ENCODE measurements at regions not wholly inside any gene's neighbourhood (a gene's known extent, or its start where the extent isn't known, plus 50 kb on each side); places are given as distances from the start of the nearest gene placed in this dataset.

DNA sequence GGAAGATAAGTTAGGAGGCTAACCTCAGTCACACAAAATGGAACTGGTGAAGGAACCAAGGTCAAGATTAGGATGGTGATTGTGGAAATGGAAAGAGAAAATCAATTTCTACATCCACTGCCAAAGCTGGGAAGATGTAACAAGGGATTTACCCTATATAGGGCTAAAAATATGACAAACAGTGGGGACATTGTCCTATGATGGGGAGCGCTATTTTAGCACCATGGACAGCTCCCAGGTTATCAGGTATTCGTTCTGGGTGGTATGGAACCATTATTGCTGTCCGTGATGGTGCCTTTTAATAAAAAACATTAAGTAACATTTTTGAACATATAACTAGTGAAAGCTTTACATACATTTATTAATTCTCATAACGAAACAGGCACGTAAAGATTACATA lies 124.0 kb downstream of the NDUFA12 start:
- peaks cover 4% of the 10 kb centered on the region for H3K4me1 Mint-ChIP-seq
- Histone ChIP-seq H3K9me3 (ENCODE audit: low read depth) (no peaks in the 10 kb centered on the region), H3K4me3 (no peak overlapping the region), H3K27ac (no peak overlapping the region), H2AFZ (replicated peaks) (no peak overlapping the region), H3F3A (ENCODE audit: low read depth) (peaks cover 6% of the 10 kb centered on the region), H3K36me3 (no peaks in the 10 kb centered on the region), H3K9ac (no peak overlapping the region), H3K4me1 (no peaks in the 10 kb centered on the region), H4K20me1 (ENCODE audit: low read depth) (peaks cover 1% of the 10 kb centered on the region), H3K79me2 (ENCODE audit: low read depth) (no peaks in the 10 kb centered on the region), H3K27me3 (peaks cover 34% of the 10 kb centered on the region), H3K4me2 (no peak overlapping the region)
- TF ChIP-seq EZH2phosphoT487 (IDR thresholded peaks at IDR 0.05): no peak
- TF ChIP-seq, protein P1, sequence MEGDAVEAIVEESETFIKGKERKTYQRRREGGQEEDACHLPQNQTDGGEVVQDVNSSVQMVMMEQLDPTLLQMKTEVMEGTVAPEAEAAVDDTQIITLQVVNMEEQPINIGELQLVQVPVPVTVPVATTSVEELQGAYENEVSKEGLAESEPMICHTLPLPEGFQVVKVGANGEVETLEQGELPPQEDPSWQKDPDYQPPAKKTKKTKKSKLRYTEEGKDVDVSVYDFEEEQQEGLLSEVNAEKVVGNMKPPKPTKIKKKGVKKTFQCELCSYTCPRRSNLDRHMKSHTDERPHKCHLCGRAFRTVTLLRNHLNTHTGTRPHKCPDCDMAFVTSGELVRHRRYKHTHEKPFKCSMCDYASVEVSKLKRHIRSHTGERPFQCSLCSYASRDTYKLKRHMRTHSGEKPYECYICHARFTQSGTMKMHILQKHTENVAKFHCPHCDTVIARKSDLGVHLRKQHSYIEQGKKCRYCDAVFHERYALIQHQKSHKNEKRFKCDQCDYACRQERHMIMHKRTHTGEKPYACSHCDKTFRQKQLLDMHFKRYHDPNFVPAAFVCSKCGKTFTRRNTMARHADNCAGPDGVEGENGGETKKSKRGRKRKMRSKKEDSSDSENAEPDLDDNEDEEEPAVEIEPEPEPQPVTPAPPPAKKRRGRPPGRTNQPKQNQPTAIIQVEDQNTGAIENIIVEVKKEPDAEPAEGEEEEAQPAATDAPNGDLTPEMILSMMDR (IDR thresholded peaks at IDR 0.05): no peak
- TF ChIP-seq EZH2 (IDR thresholded peaks at IDR 0.05): no peak
- no peak overlapping the region for H3K4me3 Mint-ChIP-seq
- no peak overlapping the region for H3K27ac Mint-ChIP-seq
- H3K9me3 Mint-ChIP-seq: no peaks in the 10 kb centered on the region
- H3K27me3 Mint-ChIP-seq (ENCODE audit: insufficient read depth, low read depth): peaks cover 13% of the 10 kb centered on the region
- peak; percentile 62 for DNase-seq (ENCODE audit: low spot score)
- no peaks in the 10 kb centered on the region for H3K36me3 Mint-ChIP-seq

DNA sequence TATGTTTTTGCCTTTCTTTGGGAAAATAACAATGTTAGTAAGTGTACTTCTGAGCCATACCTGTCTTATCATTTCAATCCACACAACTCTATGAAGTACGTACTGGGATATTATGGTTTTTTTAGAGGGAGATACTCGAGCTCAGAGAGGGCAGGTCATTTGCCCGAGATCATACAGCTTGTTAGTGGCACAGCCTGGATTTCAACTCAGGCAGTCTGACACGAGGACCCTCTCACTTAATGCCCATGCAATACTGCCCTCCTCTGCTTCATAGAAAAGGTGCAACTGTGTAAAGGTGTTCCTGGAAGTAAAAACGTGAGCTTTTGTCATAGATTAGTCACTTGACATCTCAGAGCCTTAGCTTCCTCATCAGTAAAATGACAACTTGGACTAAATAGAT lies 128.0 kb downstream of the NDUFA12 start:
- no peak overlapping the region for H3K4me2 ChIP-seq
- no peaks in the 10 kb centered on the region for H3K36me3 ChIP-seq
- no peaks in the 10 kb centered on the region for H3K9me3 ChIP-seq (ENCODE audit: low read depth)
- TF ChIP-seq, protein P1 (IDR thresholded peaks at IDR 0.05): peak; percentile 50
- TF ChIP-seq EZH2 (IDR thresholded peaks at IDR 0.05): no peak
- peak overlapping the region; percentile 27 for H3K4me3 Mint-ChIP-seq
- peaks cover 5% of the 10 kb centered on the region for H4K20me1 ChIP-seq (ENCODE audit: low read depth)
- DNase-seq (ENCODE audit: low spot score): peak; percentile 55
- no peak overlapping the region for H3K27ac ChIP-seq
- no peaks in the 10 kb centered on the region for H3K36me3 Mint-ChIP-seq
- peaks cover 14% of the 10 kb centered on the region for H3K4me1 Mint-ChIP-seq
- peaks cover 14% of the 10 kb centered on the region for H3F3A ChIP-seq (ENCODE audit: low read depth)
- no peaks in the 10 kb centered on the region for H3K4me1 ChIP-seq
- H3K27me3 Mint-ChIP-seq (ENCODE audit: insufficient read depth, low read depth): peaks cover 40% of the 10 kb centered on the region
- no peak overlapping the region for H3K27ac Mint-ChIP-seq
- no peak overlapping the region for H3K9ac ChIP-seq
- no peak overlapping the region for H2AFZ ChIP-seq (replicated peaks)
- H3K27me3 ChIP-seq: peaks cover 74% of the 10 kb centered on the region
- no peak overlapping the region for H3K4me3 ChIP-seq
- no peaks in the 10 kb centered on the region for H3K79me2 ChIP-seq (ENCODE audit: low read depth)
- peaks cover 3% of the 10 kb centered on the region for H3K9me3 Mint-ChIP-seq

DNA sequence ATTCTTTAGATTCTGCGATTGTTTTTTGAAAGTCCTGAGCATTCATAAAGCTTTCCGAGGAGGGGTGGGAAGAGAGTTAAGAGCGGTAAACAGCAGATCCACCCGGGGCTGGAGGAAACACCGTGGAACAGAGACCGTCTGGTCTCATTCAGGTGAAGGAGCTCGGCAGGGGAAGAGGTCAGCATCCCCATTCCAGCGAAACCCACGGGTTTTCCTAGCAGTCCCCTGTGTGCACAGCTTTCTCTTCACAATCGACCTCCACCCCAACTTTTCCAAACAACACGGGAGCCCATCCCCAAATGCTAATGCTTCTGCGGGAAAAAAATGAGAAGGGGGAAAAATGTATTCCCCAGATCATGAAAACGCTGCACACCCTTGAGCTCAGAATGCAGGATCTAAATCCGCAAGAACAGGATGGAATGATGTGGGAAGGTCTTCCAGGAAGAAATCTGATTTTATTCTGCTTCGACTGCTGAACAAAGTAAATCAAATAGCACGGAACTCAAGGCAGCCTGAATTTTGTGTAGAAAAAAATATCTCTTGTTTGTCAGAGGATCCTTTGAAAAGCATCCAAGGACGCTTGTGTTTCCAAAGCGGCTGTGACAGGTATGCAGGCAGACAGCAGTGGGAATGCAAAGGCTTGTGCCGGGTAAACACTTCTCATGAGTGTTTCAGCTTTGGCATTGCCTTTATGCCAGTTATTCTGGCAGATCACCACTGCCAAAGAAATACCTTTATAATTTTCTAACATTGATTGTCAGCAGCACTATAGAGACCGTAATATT lies 128.8 kb downstream of the NDUFA12 start:
- Mint-ChIP-seq H3K9me3 (peaks cover 3% of the 10 kb centered on the region), H3K36me3 (no peaks in the 10 kb centered on the region), H3K27ac (no peak overlapping the region), H3K4me3 (peak overlapping the region; percentile 87), H3K27me3 (ENCODE audit: insufficient read depth, low read depth) (peaks cover 40% of the 10 kb centered on the region), H3K4me1 (peaks cover 14% of the 10 kb centered on the region)
- Histone ChIP-seq H3K79me2 (ENCODE audit: low read depth) (no peaks in the 10 kb centered on the region), H2AFZ (replicated peaks) (no peak overlapping the region), H3K9me3 (ENCODE audit: low read depth) (no peaks in the 10 kb centered on the region), H4K20me1 (ENCODE audit: low read depth) (peaks cover 5% of the 10 kb centered on the region), H3K27me3 (peaks cover 79% of the 10 kb centered on the region), H3K4me2 (no peak overlapping the region), H3K9ac (no peak overlapping the region), H3K4me3 (peak overlapping the region; percentile 59), H3K36me3 (no peaks in the 10 kb centered on the region), H3K4me1 (no peaks in the 10 kb centered on the region), H3F3A (ENCODE audit: low read depth) (peaks cover 14% of the 10 kb centered on the region), H3K27ac (no peak overlapping the region)
- peak; percentile 18 for DNase-seq (ENCODE audit: low spot score)
- TF ChIP-seq, protein P1 (IDR thresholded peaks at IDR 0.05): no peak
- peak; percentile 60 for TF ChIP-seq EZH2 (IDR thresholded peaks at IDR 0.05)
- TF ChIP-seq EZH2phosphoT487 (IDR thresholded peaks at IDR 0.05): peak; percentile 77
